Left lung (tissue), 4 donors: ENCODE measurements at regions not wholly inside any gene's neighbourhood (a gene's known extent, or its start where the extent isn't known, plus 50 kb on each side); places are given as distances from the start of the nearest gene placed in this dataset.

Experiments used
- ATAC-seq: fragments of 200-7000 bp; cut with Tn5 transposase; one replicate; pipeline ENCODE4 v1.9.1; 2020; ENCODE audit warnings: moderate library complexity
- DNase-seq, 4 donors: peaks; one replicate each; pipeline ENCODE4 v3.0.0-alpha.2; 2013 to 2020
- H3K27ac ChIP-seq, 2 donors: fragments of 200-600 bp; sonication (generic) in 1 of 2; one replicate each; pipeline versions ENCODE4 v1.5.0 to v1.8.0; 2020 to 2021
- H3K27me3 ChIP-seq, 2 donors: fragments of 200-600 bp; sonication (generic) in 1 of 2; one replicate each; pipeline versions ENCODE4 v1.5.0 to v1.8.0; 2020 to 2021
- H3K36me3 ChIP-seq, 2 donors: fragments of 200-600 bp; sonication (generic) in 1 of 2; one replicate each; pipeline versions ENCODE4 v1.5.0 to v1.8.0; 2020 to 2021
- H3K4me1 ChIP-seq, 2 donors: fragments of 200-600 bp; one replicate each; pipeline ENCODE4 v1.8.0; 2021
- H3K4me3 ChIP-seq, 2 donors: fragments of 200-600 bp; sonication (generic) in 1 of 2; one replicate each; pipeline versions ENCODE4 v1.5.0 to v1.8.0; 2020 to 2021; ENCODE audit warnings: mild to moderate bottlenecking in 1 of 2
- H3K9me3 ChIP-seq, 2 donors: fragments of 200-600 bp; sonication (generic) in 1 of 2; one replicate each; pipeline versions ENCODE4 v1.5.0 to v1.8.0; 2020 to 2021
- intact Hi-C, 2 donors: fragments of 100-400 bp; cut with DNase I; formaldehyde crosslinking; loops; one replicate each; pipeline versions ENCODE4 v1.11.2 to v1.14.2; 2022
- TF ChIP-seq, protein P1 (sequence below), 2 donors: fragments of 200-600 bp; sonication (generic) in 1 of 2; IDR thresholded peaks; one replicate each; pipeline versions ENCODE4 v1.5.0 to v1.8.0; 2021; ENCODE audit warnings: antibody characterized with exemption in 2 of 2
- donor health status: DM: no; HTN: yes; CAD: no.
- donor health status: DM: no; HTN: no; CAD: no.

DNA sequence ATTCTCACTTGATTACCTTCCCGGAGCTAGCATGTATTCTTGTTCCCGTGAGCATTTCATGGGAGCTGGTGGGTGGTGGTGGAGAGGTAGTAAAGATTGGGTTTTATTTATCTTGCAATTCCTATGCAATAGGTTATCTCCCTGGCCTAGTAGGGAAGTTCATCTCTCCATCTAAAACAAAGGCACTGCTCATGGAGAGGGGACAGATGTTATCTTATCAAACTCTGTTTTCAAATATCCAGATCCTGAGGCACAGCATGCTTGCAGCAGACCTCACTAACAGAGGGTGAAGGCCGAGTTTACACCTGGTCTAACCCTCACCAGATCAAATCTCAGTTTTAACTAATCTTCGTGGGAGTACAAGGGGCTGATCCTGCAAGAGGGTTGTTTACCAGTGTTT lies 98.9 kb downstream of the CYRIA start:
- Histone ChIP-seq H3K27me3 (no peaks in the 10 kb centered on the region), H3K4me1 (no peaks in the 10 kb centered on the region), H3K9me3 (no peaks in the 10 kb centered on the region), H3K36me3 (peaks cover 0 to 22% of the 10 kb centered on the region in 2 donors), H3K27ac (no peak overlapping the region), H3K4me3 (no peak overlapping the region)
- TF ChIP-seq, protein P1, sequence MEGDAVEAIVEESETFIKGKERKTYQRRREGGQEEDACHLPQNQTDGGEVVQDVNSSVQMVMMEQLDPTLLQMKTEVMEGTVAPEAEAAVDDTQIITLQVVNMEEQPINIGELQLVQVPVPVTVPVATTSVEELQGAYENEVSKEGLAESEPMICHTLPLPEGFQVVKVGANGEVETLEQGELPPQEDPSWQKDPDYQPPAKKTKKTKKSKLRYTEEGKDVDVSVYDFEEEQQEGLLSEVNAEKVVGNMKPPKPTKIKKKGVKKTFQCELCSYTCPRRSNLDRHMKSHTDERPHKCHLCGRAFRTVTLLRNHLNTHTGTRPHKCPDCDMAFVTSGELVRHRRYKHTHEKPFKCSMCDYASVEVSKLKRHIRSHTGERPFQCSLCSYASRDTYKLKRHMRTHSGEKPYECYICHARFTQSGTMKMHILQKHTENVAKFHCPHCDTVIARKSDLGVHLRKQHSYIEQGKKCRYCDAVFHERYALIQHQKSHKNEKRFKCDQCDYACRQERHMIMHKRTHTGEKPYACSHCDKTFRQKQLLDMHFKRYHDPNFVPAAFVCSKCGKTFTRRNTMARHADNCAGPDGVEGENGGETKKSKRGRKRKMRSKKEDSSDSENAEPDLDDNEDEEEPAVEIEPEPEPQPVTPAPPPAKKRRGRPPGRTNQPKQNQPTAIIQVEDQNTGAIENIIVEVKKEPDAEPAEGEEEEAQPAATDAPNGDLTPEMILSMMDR (IDR thresholded peaks at IDR 0.05) = no peak
- DNase-seq (no peak), ATAC-seq (no peak)
- intact Hi-C loops = no loop called here

DNA sequence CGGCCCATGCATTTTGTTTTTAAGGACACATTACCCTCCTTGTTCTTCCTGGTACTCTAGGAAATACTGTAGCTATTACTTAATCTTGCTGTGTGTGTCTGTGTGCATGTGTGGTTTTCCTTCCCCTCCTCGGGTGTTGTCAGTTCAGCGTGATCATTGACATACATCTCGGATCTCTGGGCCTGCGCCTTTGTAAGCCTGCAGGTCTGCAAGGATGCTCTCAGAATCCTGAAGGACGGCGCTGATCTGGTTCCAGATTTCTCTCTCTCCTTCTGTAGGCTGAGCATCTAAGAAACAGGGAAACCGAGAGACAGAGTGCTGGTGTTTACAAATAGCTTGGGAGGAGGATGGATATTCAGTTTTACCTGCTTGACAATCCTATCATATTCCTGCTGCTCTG lies 100.2 kb downstream of the CYRIA start:
- Histone ChIP-seq H3K27ac (no peak overlapping the region), H3K36me3 (peaks cover 0 to 34% of the 10 kb centered on the region in 2 donors), H3K27me3 (no peaks in the 10 kb centered on the region), H3K9me3 (no peaks in the 10 kb centered on the region), H3K4me1 (no peaks in the 10 kb centered on the region), H3K4me3 (no peak overlapping the region)
- DNase-seq (no peak), ATAC-seq (no peak)
- TF ChIP-seq, protein P1 (IDR thresholded peaks at IDR 0.05) = no peak
- intact Hi-C loops = no loop called here

DNA sequence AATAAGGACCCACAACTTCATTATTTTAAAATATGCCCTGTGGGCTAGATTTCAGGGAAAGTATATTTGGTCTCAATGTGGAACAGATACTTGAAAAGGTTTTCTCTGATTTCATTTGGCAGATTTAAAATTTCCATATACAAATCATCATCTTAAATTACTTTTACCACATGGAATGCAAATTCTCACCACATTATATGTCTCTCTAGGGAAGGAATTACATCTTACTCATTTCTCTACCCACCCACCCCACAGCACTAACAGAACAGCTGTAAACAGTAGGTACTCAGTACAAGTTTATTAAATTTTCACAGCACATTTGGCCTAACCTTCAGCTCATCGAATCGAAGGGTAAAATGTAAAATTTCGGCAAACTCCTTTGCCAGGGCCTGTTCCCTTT lies 104.0 kb downstream of the CYRIA start:
- no peaks in the 10 kb centered on the region for H3K4me1 ChIP-seq
- no peak overlapping the region for H3K4me3 ChIP-seq
- H3K27ac ChIP-seq = no peak overlapping the region
- TF ChIP-seq, protein P1 (IDR thresholded peaks at IDR 0.05) = no peak
- intact Hi-C loops = no loop called here
- no peaks in the 10 kb centered on the region for H3K9me3 ChIP-seq
- H3K27me3 ChIP-seq = no peaks in the 10 kb centered on the region
- ATAC-seq (no peak), DNase-seq (no peak)
- H3K36me3 ChIP-seq = peaks cover 0 to 72% of the 10 kb centered on the region in 2 donors

DNA sequence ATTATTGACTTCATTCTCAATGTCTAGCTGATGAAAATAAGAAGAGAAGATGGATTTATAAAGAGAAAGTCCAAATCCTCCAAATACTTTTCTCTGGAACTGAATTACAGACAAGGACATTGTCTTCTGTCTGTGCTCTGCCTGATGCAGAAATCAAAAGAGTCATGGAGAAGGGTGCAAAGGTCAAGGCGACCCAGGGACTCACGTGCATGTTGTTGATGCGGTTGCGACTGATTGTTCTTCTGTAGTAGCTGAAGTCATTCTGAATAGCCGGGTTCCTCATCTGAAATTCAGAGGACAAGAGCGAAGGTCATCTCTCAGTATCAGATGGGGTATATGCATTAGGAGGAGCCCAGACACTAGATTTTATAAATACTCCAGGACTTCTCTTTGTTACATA lies 104.4 kb downstream of the CYRIA start:
- H3K9me3 ChIP-seq = no peaks in the 10 kb centered on the region
- no peak overlapping the region for H3K4me3 ChIP-seq
- peaks cover 0 to 76% of the 10 kb centered on the region in 2 donors for H3K36me3 ChIP-seq

DNA sequence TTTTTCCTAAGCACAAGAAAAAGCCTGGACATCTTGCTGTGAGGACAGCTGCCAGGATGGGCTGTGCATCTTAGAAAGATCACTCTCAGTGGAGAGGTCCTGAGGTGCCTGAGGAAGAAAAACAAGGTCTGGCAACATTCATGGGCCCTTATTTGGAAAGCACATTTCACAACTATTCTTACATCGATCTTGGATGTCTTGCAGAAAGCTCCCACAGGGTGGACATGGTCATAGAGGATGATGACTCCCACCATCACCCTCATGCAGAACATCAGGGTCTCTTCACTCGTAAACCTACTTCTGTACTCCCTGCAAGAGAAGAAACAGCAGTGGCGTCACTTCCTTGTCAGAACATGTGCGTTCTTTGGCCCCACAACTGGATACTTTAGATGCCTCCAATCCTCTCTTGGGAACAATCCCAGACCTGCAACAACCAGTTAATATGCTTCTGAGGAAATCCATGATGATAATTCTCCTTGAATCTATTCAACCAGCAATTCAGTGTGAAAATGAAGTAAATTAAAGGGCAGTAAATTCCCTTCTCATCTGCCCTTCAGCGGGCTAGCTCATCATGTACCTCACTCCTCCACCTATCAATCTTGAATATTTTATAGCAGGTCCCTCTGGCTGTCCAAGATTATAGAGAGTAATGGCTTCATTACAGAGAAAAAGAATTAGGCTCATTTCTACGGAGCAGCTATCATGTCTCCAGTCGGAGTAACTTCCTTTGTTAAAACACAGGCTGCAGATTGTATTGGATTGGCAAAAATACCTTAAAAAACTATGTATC lies 106.2 kb downstream of the CYRIA start:
- TF ChIP-seq, protein P1 (IDR thresholded peaks at IDR 0.05) = no peak
- Histone ChIP-seq H3K36me3 (peaks cover 0 to 78% of the 10 kb centered on the region in 2 donors), H3K4me3 (no peak overlapping the region), H3K27ac (no peak overlapping the region), H3K27me3 (no peaks in the 10 kb centered on the region), H3K4me1 (no peaks in the 10 kb centered on the region), H3K9me3 (no peaks in the 10 kb centered on the region)
- intact Hi-C loops = loop anchor here in 1 of 2 donors (10.0 kb wide), 1 partner anchor 45 kb away; no protein-coding TSS in a partner anchor
- ATAC-seq (no peak), DNase-seq (no peak)

More for the DNA sequence above, 104.4 kb downstream of the CYRIA start:
- TF ChIP-seq, protein P1 (IDR thresholded peaks at IDR 0.05) = no peak
- ATAC-seq = no peak
- Histone ChIP-seq H3K27ac (no peak overlapping the region), H3K27me3 (no peaks in the 10 kb centered on the region), H3K4me1 (no peaks in the 10 kb centered on the region)
- intact Hi-C loops = no loop called here
- no peak for DNase-seq
